CD4-positive, alpha-beta T cell (primary cell): ENCODE measurements at regions not wholly inside any gene's neighbourhood (a gene's known extent, or its start where the extent isn't known, plus 50 kb on each side); places are given as distances from the start of the nearest gene placed in this dataset.

Experiments
- ATAC-seq: fragments of 200-7000 bp; cut with Tn5 transposase; one replicate; pipeline ENCODE4 v1.10.0; 2022; ENCODE audit warnings: mild to moderate bottlenecking; ENCODE audit not compliant: poor library complexity
- CTCF ChIA-PET: fragments of 350-600 bp; sonication (Branson Sonifier 250); formaldehyde crosslinking; loops from one replicate; lab custom pipeline; 2021; ENCODE audit warnings: antibody characterized with exemption, inconsistent platforms; lab: Charles Lee
- POLR2A ChIA-PET: fragments of 350-600 bp; sonication (Branson Sonifier 250); formaldehyde crosslinking; loops from one replicate; lab custom pipeline; 2021; ENCODE audit warnings: antibody characterized with exemption, inconsistent platforms; lab: Charles Lee
- DNase-seq, 14 experiments: peaks; one replicate each; pipeline ENCODE4 v3.0.0-alpha.2; 2013 to 2020; ENCODE audit warnings: mixed read lengths in 2 of 14
- H3K27ac ChIP-seq, 2 donors: one replicate each; pipeline versions ENCODE4 v1.5.1 to v1.7.0; 2013; ENCODE audit warnings: low read length in 2 of 2, low read depth in 1 of 2, mild to moderate bottlenecking in 1 of 2
- H3K27me3 ChIP-seq, 2 experiments: 1 replicate in 1 of 2; 2 replicates in 1 of 2; pipeline versions ENCODE4 v1.6.1 to v1.7.0; 2013; ENCODE audit warnings: low read length in 2 of 2, control low read depth in 1 of 2, mild to moderate bottlenecking in 1 of 2, moderate library complexity in 1 of 2; ENCODE audit not compliant: insufficient read depth in 2 of 2, control insufficient read depth in 1 of 2
- H3K36me3 ChIP-seq: one replicate; pipeline ENCODE4 v1.6.1; 2013; ENCODE audit warnings: low read length, control low read depth; ENCODE audit not compliant: insufficient read depth
- H3K4me1 ChIP-seq: one replicate; pipeline ENCODE4 v1.6.1; 2013; ENCODE audit warnings: low read length, control low read depth; ENCODE audit not compliant: insufficient read depth
- H3K4me3 ChIP-seq: one replicate; pipeline ENCODE4 v1.5.1; 2013; ENCODE audit warnings: mild to moderate bottlenecking, low read length, moderate library complexity
- H3K9me3 ChIP-seq, 2 experiments: 1 replicate in 1 of 2; 2 replicates in 1 of 2; pipeline versions ENCODE4 v1.6.1 to v1.7.0; 2013; ENCODE audit warnings: low read length in 2 of 2, mild to moderate bottlenecking in 2 of 2, control low read depth in 1 of 2, moderate library complexity in 1 of 2; ENCODE audit not compliant: control insufficient read depth in 1 of 2, insufficient read depth in 1 of 2
- H3K27ac Mint-ChIP-seq: one replicate; pipeline ENCODE4 v1.8.0; 2020; ENCODE audit warnings: mixed read lengths
- H3K27me3 Mint-ChIP-seq: one replicate; pipeline ENCODE4 v1.8.0; 2021; ENCODE audit warnings: mixed read lengths
- H3K36me3 Mint-ChIP-seq: one replicate; pipeline ENCODE4 v1.8.0; 2021; ENCODE audit warnings: low read depth, mixed read lengths
- H3K4me1 Mint-ChIP-seq: one replicate; pipeline ENCODE4 v1.8.0; 2021; ENCODE audit warnings: low read depth, mixed read lengths
- H3K4me3 Mint-ChIP-seq: one replicate; pipeline ENCODE4 v1.8.0; 2020; ENCODE audit warnings: mild to moderate bottlenecking, mixed read lengths
- H3K9me3 Mint-ChIP-seq: one replicate; pipeline ENCODE4 v1.8.0; 2020; ENCODE audit warnings: mixed read lengths
- CTCF ChIP-seq: fragments of 200-600 bp; IDR thresholded peaks from one replicate; pipeline ENCODE4 v1.8.0; 2022; ENCODE audit warnings: antibody characterized with exemption, mild to moderate bottlenecking
- intact Hi-C, 2 experiments: fragments of 100-400 bp; cut with DNase I in 1 of 2; cut with micrococcal nuclease in 1 of 2; formaldehyde crosslinking; loops; one replicate each; pipeline versions ENCODE4 v1.15.1 to v1.9.0; 2023 to 2025; cut with DNase I, micrococcal nuclease

GRCh38 chr16:17628983-17629382 lies 158.2 kb upstream of the XYLT1 start:
- Mint-ChIP-seq H3K9me3 (peaks cover 18% of the 10 kb centered on the region), H3K27me3 (peaks cover 40% of the 10 kb centered on the region), H3K36me3 (no peaks in the 10 kb centered on the region), H3K27ac (no peak overlapping the region), H3K4me1 (no peaks in the 10 kb centered on the region), H3K4me3 (no peak overlapping the region)
- no peak for TF ChIP-seq CTCF
- Histone ChIP-seq H3K9me3 (peaks cover 9 to 21% of the 10 kb centered on the region in 2 experiments), H3K4me3 (no peak overlapping the region), H3K27me3 (peaks cover 2 to 5% of the 10 kb centered on the region in 2 experiments), H3K4me1 (no peaks in the 10 kb centered on the region), H3K36me3 (no peaks in the 10 kb centered on the region), H3K27ac (no peak overlapping the region)
- ATAC-seq (no peak), DNase-seq (no peak)
- intact Hi-C loops, result no loop called here
- ChIA-PET CTCF (no interaction called here), POLR2A (no interaction called here)

- Mint-ChIP-seq H3K27me3 (peaks cover 16% of the 10 kb centered on the region), H3K4me1 (no peaks in the 10 kb centered on the region), H3K4me3 (no peak overlapping the region), H3K9me3 (peaks cover 17% of the 10 kb centered on the region), H3K36me3 (no peaks in the 10 kb centered on the region), H3K27ac (no peak overlapping the region)
- Histone ChIP-seq H3K4me1 (no peaks in the 10 kb centered on the region), H3K27ac (no peak overlapping the region), H3K36me3 (no peaks in the 10 kb centered on the region), H3K9me3 (peaks cover 5 to 18% of the 10 kb centered on the region in 2 experiments), H3K4me3 (no peak overlapping the region), H3K27me3 (peaks cover 0 to 4% of the 10 kb centered on the region in 2 experiments)
- ChIA-PET POLR2A (no interaction called here), CTCF (no interaction called here)
- DNase-seq (no peak), ATAC-seq (no peak)
- no peak for TF ChIP-seq CTCF
- intact Hi-C loops, result no loop called here
Observed at GRCh38 chr16:17622366-17622765, 151.6 kb upstream of the XYLT1 start.

DNA sequence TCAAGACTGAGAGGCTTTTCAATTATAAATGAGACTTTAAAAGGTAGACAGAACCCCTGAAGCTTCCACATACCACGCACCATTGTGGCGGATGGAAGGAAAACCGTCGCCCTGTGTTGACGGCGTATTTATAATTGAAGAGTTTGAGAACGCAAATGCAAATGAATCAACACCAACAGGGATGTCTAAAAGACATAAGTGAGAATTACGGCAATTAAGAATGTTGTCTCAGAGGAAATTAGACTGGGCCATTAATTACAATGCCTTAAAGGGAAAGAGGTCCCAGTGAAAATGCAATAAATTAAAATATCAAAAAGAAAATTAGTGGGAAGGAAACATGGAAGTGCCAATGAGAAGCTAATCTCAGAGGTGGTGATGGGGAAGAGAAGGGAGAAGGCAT lies 148.5 kb upstream of the XYLT1 start:
- intact Hi-C loops, result no loop called here
- Mint-ChIP-seq H3K27ac (no peak overlapping the region), H3K9me3 (no peaks in the 10 kb centered on the region), H3K36me3 (no peaks in the 10 kb centered on the region), H3K4me1 (no peaks in the 10 kb centered on the region), H3K4me3 (no peak overlapping the region), H3K27me3 (peaks cover 16% of the 10 kb centered on the region)
- peaks cover 0 to 4% of the 10 kb centered on the region in 2 experiments for H3K27me3 ChIP-seq
- ChIA-PET POLR2A (no interaction called here), CTCF (no interaction called here)
- no peak overlapping the region for H3K4me3 ChIP-seq
- H3K9me3 ChIP-seq, result no peaks in the 10 kb centered on the region
- DNase-seq (no peak), ATAC-seq (no peak)
- no peaks in the 10 kb centered on the region for H3K36me3 ChIP-seq
- TF ChIP-seq CTCF, result no peak
- no peaks in the 10 kb centered on the region for H3K4me1 ChIP-seq
- H3K27ac ChIP-seq, result no peak overlapping the region
